ENCODE measurements at regions not wholly inside any gene's neighbourhood (a gene's known extent, or its start where the extent isn't known, plus 50 kb on each side); places are given as distances from the start of the nearest gene placed in this dataset.

GRCh38 chr13:78152415-78152814 lies 233.8 kb upstream of the EDNRB start:
- TF ChIP-seq, protein P1, sequence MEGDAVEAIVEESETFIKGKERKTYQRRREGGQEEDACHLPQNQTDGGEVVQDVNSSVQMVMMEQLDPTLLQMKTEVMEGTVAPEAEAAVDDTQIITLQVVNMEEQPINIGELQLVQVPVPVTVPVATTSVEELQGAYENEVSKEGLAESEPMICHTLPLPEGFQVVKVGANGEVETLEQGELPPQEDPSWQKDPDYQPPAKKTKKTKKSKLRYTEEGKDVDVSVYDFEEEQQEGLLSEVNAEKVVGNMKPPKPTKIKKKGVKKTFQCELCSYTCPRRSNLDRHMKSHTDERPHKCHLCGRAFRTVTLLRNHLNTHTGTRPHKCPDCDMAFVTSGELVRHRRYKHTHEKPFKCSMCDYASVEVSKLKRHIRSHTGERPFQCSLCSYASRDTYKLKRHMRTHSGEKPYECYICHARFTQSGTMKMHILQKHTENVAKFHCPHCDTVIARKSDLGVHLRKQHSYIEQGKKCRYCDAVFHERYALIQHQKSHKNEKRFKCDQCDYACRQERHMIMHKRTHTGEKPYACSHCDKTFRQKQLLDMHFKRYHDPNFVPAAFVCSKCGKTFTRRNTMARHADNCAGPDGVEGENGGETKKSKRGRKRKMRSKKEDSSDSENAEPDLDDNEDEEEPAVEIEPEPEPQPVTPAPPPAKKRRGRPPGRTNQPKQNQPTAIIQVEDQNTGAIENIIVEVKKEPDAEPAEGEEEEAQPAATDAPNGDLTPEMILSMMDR (IDR thresholded peaks at IDR 0.05; ENCODE audit: insufficient read depth, low read length, poor library complexity, severe bottlenecking), result no peak
- no peaks in the 10 kb centered on the region for H3K36me3 ChIP-seq (ENCODE audit: control insufficient read depth, insufficient read depth, low read length)
- no peak overlapping the region for H3K4me3 ChIP-seq (replicated peaks; ENCODE audit: low read depth, low read length)
- DNase-seq (ENCODE audit: extremely low read depth, insufficient read length), result no peak
- H3K27me3 ChIP-seq (replicated peaks; ENCODE audit: control insufficient read depth, insufficient read depth, low read length), result no peaks in the 10 kb centered on the region

DNA sequence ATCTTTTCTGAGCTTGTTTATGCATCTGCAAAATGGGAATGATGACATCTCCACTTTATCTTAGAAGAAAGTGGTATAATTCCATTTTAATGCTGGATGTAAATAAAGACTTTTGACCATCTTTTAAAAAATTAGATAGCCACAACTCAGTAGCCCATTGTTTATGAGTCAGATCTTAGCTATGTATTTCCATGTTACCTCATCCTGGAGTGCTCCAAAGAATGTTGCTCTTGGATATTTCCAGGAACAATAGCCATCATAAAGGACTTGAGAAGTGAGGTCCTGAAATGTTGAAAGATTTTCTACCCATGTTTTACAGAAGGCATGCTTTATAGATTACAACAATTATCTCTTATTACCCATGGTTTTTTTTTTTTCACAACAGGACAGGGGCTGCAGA lies 229.3 kb upstream of the EDNRB start:
- no peak for DNase-seq (ENCODE audit: extremely low read depth, insufficient read length)
- Histone ChIP-seq H3K4me3 (replicated peaks; ENCODE audit: low read depth, low read length) (no peak overlapping the region), H3K36me3 (ENCODE audit: control insufficient read depth, insufficient read depth, low read length) (no peaks in the 10 kb centered on the region), H3K27me3 (replicated peaks; ENCODE audit: control insufficient read depth, insufficient read depth, low read length) (no peaks in the 10 kb centered on the region)
- TF ChIP-seq, protein P1 (IDR thresholded peaks at IDR 0.05; ENCODE audit: insufficient read depth, low read length, poor library complexity, severe bottlenecking), result no peak

GRCh38 chr13:78145276-78145675 lies 226.6 kb upstream of the EDNRB start:
- DNase-seq (ENCODE audit: extremely low read depth, insufficient read length), result no peak
- no peaks in the 10 kb centered on the region for H3K27me3 ChIP-seq (replicated peaks; ENCODE audit: control insufficient read depth, insufficient read depth, low read length)
- TF ChIP-seq, protein P1 (IDR thresholded peaks at IDR 0.05; ENCODE audit: insufficient read depth, low read length, poor library complexity, severe bottlenecking), result no peak

GRCh38 chr13:78139765-78140164 lies 221.1 kb upstream of the EDNRB start:
- TF ChIP-seq, protein P1 (IDR thresholded peaks at IDR 0.05; ENCODE audit: insufficient read depth, low read length, poor library complexity, severe bottlenecking), result no peak
- DNase-seq (ENCODE audit: extremely low read depth, insufficient read length), result no peak
- Histone ChIP-seq H3K4me3 (replicated peaks; ENCODE audit: low read depth, low read length) (no peak overlapping the region), H3K27me3 (replicated peaks; ENCODE audit: control insufficient read depth, insufficient read depth, low read length) (no peaks in the 10 kb centered on the region), H3K36me3 (ENCODE audit: control insufficient read depth, insufficient read depth, low read length) (no peaks in the 10 kb centered on the region)

More at GRCh38 chr13:78145276-78145675, 226.6 kb upstream of the EDNRB start:
- Histone ChIP-seq H3K4me3 (replicated peaks; ENCODE audit: low read depth, low read length) (no peak overlapping the region), H3K36me3 (ENCODE audit: control insufficient read depth, insufficient read depth, low read length) (no peaks in the 10 kb centered on the region)

GRCh38 chr13:78138756-78139155 lies 220.1 kb upstream of the EDNRB start:
- no peak for DNase-seq (ENCODE audit: extremely low read depth, insufficient read length)
- no peaks in the 10 kb centered on the region for H3K27me3 ChIP-seq (replicated peaks; ENCODE audit: control insufficient read depth, insufficient read depth, low read length)
- no peak overlapping the region for H3K4me3 ChIP-seq (replicated peaks; ENCODE audit: low read depth, low read length)
- TF ChIP-seq, protein P1 (IDR thresholded peaks at IDR 0.05; ENCODE audit: insufficient read depth, low read length, poor library complexity, severe bottlenecking), result no peak
- H3K36me3 ChIP-seq (ENCODE audit: control insufficient read depth, insufficient read depth, low read length), result no peaks in the 10 kb centered on the region
